Suppressor macrophage treated with lipopolysaccharide for 4 hours (primary cell): ENCODE measurements at regions not wholly inside any gene's neighbourhood (a gene's known extent, or its start where the extent isn't known, plus 50 kb on each side); places are given as distances from the start of the nearest gene placed in this dataset.

Experiments used
- DNase-seq: peaks from one replicate; pipeline ENCODE4 v3.0.0-alpha.2; 2020

DNA sequence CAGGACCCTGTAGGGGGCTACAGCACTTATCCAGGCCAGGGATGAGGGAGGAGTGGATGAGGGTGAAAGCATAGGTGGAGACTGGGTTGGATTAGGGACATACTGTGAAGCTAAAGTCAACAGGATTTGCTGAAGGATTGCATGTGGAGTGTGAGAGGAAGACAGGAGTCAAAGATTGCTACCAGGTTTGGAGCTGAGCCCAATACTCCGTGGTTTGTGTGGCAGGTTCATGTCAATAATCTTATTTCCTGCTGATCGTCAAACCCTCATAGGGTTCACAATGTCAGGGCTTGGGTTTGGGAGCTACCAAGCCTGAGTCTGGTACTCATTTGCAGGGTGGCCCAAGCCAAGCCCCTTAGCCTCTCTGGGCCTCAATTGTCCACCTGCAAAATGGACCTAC, 77.1 kb upstream of the PLXNC1 start:
- no peak for DNase-seq

DNA sequence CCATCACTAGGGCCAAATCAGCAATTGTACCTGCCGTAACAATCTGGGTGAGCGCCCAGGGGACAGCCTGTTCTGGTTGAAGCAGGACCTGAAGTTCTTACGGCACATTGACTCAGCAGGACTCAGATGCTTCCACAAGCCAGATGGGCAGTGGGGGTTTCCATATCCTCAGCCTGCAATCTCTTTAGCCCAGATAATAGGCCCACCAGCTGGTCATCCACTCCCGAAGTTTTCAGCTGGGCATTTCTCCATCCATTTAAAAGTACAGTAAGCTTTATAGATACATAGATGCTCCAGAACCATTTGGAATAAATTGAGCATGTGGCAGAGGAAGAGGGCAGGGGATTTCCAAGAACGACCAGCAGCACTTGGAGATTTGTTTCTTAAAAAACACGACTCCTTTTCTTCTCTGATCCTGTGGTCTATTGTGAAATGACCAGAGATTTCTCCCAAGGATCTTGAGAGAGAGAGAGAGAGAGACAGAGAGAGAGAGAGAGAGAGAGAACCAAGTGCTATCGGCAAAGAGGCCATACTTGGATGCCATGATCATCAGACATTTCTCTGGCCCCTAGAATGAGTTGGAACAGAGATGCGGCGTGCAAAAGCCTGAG, 74.8 kb upstream of the PLXNC1 start:
- no peak for DNase-seq

DNA sequence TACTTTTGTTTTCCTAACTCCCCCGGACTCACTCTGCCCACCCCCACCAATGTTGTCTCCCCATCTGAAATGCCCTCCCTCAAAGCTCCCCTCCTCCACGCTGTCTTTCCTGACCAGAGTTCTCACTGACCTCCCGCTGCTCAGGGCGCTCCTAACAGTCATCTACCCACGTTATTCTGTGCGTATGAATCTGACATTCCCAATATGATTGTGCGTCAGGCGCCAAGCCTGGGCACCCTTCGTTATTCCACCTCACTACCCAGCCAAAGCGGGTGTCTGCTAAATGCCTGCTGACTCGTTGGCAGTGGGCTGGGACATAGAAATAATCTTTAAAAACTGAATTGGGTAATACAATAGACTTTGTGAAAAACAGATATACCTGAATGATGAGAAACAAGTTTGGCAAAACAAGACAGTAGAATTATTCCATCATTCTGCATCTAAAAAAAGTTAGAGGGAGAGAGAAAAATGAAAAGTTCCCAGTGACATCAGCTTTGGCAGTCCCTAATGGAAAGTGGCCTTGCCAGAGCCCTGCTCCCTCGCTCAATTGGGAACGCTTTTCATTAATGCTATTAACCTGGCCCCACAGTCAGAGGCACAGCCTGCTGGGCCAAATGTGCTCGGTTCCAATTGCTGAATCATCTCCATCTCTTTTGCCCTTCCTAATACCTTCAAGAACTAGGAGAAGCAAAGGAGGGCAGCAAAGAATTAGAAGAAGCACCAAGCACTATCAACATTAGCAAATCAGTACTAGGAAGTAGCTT, 74.0 kb upstream of the PLXNC1 start:
- no peak for DNase-seq

DNA sequence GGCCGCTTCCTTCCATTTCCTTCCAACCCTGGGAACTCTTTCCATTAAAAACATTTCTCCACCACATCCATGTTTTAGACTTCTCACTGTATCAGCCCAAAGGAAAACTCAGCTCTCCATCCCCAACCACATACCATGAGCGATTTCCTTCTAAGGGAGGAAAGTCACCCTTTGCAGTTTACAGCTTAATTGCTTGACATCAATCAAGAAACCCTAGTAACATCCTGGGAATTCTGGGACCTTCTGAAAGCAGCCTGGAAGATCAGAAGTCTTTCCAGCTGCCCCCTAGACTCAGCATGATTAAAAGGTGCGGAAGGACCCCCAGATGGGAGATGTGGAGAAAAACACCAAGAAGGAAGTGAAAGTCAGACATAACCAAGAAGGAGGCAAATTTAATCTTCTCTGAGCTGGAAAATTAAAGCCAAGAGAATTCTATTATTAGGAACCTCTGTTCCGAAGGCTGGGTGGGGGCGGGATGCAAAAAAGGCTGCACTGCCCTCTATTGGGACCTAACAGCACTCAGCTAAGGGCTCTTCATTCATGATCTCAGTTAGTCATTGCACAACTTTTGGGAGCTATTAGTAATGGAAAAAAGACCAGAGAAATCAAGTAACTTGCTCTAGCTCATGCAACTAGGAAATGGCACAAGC, 73.3 kb upstream of the PLXNC1 start:
- peak; percentile 90 for DNase-seq

DNA sequence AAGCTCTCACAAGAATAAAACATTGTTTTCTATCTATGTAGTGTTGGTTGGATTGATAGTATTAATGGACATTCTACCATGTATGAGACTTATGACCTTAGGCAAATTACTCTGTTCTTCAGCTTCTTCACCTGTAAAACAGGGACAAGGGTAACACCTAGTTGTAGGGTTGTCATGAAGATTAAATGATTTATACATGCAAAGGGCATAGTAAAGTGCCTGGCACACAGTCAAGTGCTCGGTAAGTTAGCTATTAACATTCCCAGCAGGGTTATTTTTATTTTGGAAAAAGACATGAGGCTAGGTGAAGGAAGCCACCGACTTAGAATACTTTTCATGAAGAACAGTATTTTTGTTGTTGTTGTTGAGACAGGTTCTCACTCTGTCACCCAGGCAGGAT, 71.2 kb upstream of the PLXNC1 start:
- no peak for DNase-seq

DNA sequence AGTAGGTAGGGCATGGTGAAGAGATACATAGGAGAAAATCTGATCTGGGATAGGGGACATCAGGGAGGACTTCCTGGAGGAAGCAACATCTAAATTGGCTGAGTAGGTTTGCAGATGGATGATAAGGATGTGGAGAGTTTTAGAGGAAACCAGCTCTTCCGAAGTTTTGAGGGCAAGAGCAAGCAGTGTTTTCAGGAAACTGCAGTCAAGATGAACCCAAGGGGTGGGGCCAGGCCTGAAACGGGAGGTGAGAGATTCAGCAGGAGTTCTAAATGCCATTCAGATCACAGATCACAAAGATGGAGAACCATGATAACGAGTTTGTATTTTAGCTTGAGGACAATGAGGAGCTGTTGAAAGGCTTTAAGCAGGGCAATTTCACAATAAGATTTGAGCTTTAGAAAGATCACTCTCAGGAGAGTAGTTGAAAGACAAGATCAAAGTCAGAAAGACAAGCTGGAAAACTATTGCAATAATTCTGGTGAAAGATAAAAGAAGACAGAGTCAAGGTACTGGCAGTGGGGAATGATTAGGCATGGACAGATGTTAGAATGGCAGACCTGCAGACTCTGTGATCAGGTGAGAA, 70.1 kb upstream of the PLXNC1 start:
- DNase-seq: no peak

- no peak for DNase-seq
These were observed 69.5 kb upstream of the PLXNC1 start for GRCh38 chr12:94078736-94079509.

- no peak for DNase-seq
These were observed 68.6 kb upstream of the PLXNC1 start for GRCh38 chr12:94079566-94080340.

- no peak for DNase-seq
These were observed 67.9 kb upstream of the PLXNC1 start for GRCh38 chr12:94080341-94081009.

DNA sequence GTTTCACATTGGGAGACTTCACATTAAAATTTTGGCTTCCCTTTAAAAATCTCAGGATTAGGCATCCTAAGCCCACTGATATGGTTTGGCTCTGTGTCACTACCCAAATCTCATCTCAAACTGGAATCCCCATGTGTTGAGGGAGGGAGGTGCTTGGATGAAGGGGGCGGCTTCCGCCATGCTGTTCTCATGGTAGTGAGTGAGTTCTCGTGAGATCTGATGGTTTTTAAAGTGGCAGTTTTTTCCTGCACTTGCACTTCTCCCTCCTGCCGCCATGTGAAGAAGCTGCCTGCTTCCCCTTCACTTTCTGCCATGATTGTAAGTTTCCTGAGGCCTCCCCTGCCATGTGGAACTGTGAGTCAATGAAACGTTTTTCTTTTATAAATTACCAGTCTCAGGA, 65.7 kb upstream of the PLXNC1 start:
- no peak for DNase-seq

DNA sequence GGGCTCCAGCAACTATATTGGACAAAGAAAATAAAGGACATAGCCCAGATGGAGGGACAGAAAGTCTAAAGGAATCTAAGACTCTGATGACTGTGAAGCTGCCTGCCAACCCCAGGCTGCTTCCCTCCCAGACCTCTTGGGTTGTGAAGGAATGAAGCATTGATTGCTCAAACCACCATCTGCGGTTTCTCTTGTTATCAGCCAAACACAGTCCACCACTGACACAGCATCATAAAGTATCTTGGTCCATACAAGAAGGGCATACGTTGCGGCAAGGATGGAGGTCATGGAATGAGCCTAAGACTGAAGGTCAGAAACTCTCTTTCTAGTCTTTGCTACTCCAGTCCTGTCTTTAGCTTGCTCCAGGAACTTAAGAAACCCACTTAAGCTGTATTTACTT, 58.5 kb upstream of the PLXNC1 start:
- DNase-seq: no peak

GRCh38 chr12:94091624-94092023, 56.8 kb upstream of the PLXNC1 start:
- DNase-seq: no peak

- no peak for DNase-seq
These were observed 55.7 kb upstream of the PLXNC1 start for GRCh38 chr12:94092516-94093241.

DNA sequence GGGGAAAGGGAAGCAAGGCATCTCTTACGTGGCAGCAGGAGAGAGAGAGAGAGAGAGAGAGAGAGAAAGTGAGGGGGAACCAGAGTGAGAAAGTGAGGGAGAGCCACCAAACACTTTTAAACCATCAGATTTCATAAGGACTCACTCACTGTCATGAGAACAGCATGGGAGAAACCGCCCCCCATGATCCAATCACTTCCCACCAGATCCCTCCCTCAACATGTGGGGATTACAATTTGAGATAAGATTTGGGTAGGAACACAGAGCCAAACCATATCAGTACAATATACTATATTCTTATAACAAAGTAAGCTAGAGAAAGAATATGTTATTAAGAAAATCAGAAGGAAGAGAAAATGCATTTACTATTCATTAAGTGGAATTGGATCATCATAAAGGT, 53.7 kb upstream of the PLXNC1 start:
- DNase-seq: no peak

DNA sequence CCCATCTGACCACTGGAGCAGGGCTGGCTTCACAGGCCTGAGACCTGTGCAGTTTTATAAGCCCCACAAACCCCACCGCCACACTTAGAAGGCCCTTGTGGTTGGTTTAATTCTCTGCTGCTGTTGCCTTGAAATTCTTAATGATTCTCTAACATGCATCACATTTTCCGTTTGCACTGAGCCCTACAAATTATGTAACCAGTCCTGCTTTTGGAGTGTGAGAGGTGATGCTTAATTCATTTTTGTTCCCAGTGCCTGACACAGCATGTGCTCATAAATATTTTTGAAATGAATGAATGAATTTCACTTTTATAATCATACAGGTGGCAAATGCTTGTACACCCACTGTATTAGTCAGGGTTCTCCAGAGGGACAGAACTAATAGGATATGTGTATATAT, 52.8 kb upstream of the PLXNC1 start:
- DNase-seq: no peak

GRCh38 chr12:94098466-94098865, 49.9 kb upstream of the PLXNC1 start:
- DNase-seq: no peak
